A673 (cell line): ENCODE measurements at regions not wholly inside any gene's neighbourhood (a gene's known extent, or its start where the extent isn't known, plus 50 kb on each side); places are given as distances from the start of the nearest gene placed in this dataset.

Experiments used
- BruUV-seq: library from RNA; stranded (reverse); fragments of 400-500 nt; replicated peaks from 2 replicates; lab custom pipeline; 2021; lab: Mats Ljungman, UMichigan
- CTCF ChIA-PET: fragments of 300-600 bp; sonication (Branson Sonifier 250); formaldehyde crosslinking; loops from one replicate; lab custom pipeline; 2022; ENCODE audit warnings: antibody characterized with exemption; lab: Charles Lee
- POLR2A ChIA-PET: fragments of 300-600 bp; sonication (Branson Sonifier 250); formaldehyde crosslinking; loops from one replicate; lab custom pipeline; 2022; ENCODE audit warnings: antibody characterized with exemption; ENCODE audit not compliant: low non-redundant PET; lab: Charles Lee
- DNase-seq: peaks from one replicate; pipeline ENCODE4 v3.0.0-alpha.2; 2015; ENCODE audit warnings: low spot score
- H3K27ac ChIP-seq: fragments of 200-600 bp; sonication (generic); 2 replicates; pipeline ENCODE4 v1.5.1; 2016; ENCODE audit warnings: mixed run types, low read depth, mild to moderate bottlenecking, mixed read lengths, antibody characterized with exemption, low read length; ENCODE audit not compliant: poor library complexity, severe bottlenecking
- H3K27me3 ChIP-seq: fragments of 200-600 bp; sonication (generic); replicated peaks from 2 replicates; pipeline ENCODE4 v1.6.1; 2017; ENCODE audit warnings: mixed run types, low read depth, mild to moderate bottlenecking, mixed read lengths, antibody characterized with exemption, low read length; ENCODE audit not compliant: insufficient read depth, poor library complexity
- H3K36me3 ChIP-seq: fragments of 200-600 bp; sonication (generic); 2 replicates; pipeline ENCODE4 v1.6.1; 2016; ENCODE audit warnings: mixed run types, mild to moderate bottlenecking, mixed read lengths, antibody characterized with exemption, low read length; ENCODE audit not compliant: insufficient read depth, poor library complexity, severe bottlenecking
- H3K4me1 ChIP-seq: fragments of 200-600 bp; sonication (generic); 2 replicates; pipeline ENCODE4 v1.6.1; 2017; ENCODE audit warnings: mixed run types, mild to moderate bottlenecking, mixed read lengths, antibody characterized with exemption, low read length; ENCODE audit not compliant: insufficient read depth, poor library complexity, severe bottlenecking
- H3K4me3 ChIP-seq: fragments of 200-600 bp; sonication (generic); 2 replicates; pipeline ENCODE4 v1.5.1; 2016; ENCODE audit warnings: low read depth, mixed run types, mild to moderate bottlenecking, mixed read lengths, low read length; ENCODE audit not compliant: poor library complexity, severe bottlenecking
- H3K9me3 ChIP-seq: fragments of 200-600 bp; sonication (generic); 2 replicates; pipeline ENCODE4 v1.6.1; 2016; ENCODE audit warnings: mixed run types, low read depth, mild to moderate bottlenecking, mixed read lengths, antibody characterized with exemption, low read length; ENCODE audit not compliant: poor library complexity, severe bottlenecking
- CTCF ChIP-seq: fragments of 300-800, 200-600 bp; sonication (generic); conservative IDR thresholded peaks from 2 replicates; pipeline ENCODE4 v1.5.1; 2017; ENCODE audit warnings: low read depth, mild to moderate bottlenecking, antibody characterized with exemption, low read length, moderate library complexity, mixed read lengths
- EZH2 ChIP-seq: fragments of 200-600 bp; sonication (generic); IDR thresholded peaks from 2 replicates; pipeline ENCODE4 v1.6.1; 2017; ENCODE audit warnings: borderline replicate concordance, low read depth, mild to moderate bottlenecking, mixed read lengths, antibody characterized with exemption, low read length; ENCODE audit not compliant: poor library complexity, severe bottlenecking
- intact Hi-C: fragments of 100-400 bp; cut with micrococcal nuclease; formaldehyde crosslinking; loops from one replicate; pipeline ENCODE4 v1.10.0; 2022; ENCODE audit not compliant: unreplicated experiment

GRCh38 chr5:172585114-172585513, 55.9 kb upstream of the NEURL1B start:
- Histone ChIP-seq H3K4me3 (no peak overlapping the region), H3K27ac (no peak overlapping the region), H3K4me1 (no peaks in the 10 kb centered on the region), H3K27me3 (peaks cover 5% of the 10 kb centered on the region), H3K36me3 (no peaks in the 10 kb centered on the region), H3K9me3 (no peaks in the 10 kb centered on the region)
- ChIA-PET POLR2A (no interaction called here), CTCF (no interaction called here)
- BruUV-seq, result no TSS peak
- intact Hi-C loops, result no loop called here
- no peak for TF ChIP-seq CTCF
- no peak for DNase-seq

DNA sequence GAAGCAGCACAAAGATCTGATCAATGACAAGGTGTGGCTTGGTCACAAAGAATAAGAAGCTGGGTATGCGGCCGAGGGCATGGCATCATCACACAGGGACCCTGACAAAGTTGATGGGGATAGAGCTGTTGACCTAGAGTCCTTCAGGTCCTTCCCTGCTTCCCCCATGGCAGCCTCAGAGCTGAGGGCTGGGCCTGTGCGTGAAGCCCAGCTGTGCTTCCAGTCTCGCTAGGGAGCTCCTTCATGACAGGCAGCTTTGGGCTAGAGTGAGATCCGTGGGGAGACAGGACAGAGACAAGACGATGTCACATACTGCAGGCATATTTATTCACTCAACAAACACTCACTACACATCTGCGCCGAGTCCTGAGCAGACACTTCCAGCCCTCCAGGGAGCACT, 56.4 kb upstream of the NEURL1B start:
- H3K27ac ChIP-seq, result no peak overlapping the region
- DNase-seq, result no peak
- no peak overlapping the region for H3K4me3 ChIP-seq
- intact Hi-C loops, result no loop called here
- H3K27me3 ChIP-seq, result peaks cover 5% of the 10 kb centered on the region
- BruUV-seq, result no TSS peak
- H3K4me1 ChIP-seq, result no peaks in the 10 kb centered on the region
- H3K9me3 ChIP-seq, result no peaks in the 10 kb centered on the region
- TF ChIP-seq EZH2 (no peak), CTCF (no peak)
- H3K36me3 ChIP-seq, result no peaks in the 10 kb centered on the region
- CTCF ChIA-PET, result no interaction called here
- POLR2A ChIA-PET, result no interaction called here

DNA sequence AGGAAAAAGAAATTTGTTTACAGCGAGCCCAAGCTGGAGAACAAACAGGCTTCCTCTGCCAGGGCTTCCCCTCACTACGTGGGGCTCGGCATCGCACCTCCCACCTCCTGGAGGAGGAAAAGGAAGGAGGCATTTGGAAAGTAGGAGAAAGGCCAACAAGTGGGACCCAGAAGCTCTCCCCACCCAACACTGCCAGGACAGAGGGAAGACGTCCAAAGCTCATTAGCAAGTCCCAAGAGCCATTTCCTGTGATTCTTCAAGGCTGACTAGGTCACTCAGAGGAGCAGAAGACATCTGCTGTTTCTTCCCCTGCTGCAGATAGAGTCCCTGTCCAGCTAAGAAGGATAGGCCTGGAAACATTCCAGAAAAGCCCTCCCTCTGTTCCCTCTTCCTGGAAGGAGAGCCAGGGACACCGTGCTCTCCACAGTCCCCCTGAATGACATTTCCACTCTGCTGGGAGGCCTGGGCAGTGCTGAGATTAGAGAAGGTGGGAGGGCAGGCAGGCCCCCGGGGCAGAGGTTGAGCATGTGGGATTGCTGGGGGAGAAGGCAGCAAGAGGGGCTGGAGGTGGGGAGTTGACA, 57.0 kb upstream of the NEURL1B start:
- Histone ChIP-seq H3K9me3 (no peaks in the 10 kb centered on the region), H3K27ac (no peak overlapping the region), H3K27me3 (peaks cover 5% of the 10 kb centered on the region), H3K4me1 (no peaks in the 10 kb centered on the region), H3K36me3 (no peaks in the 10 kb centered on the region), H3K4me3 (no peak overlapping the region)
- intact Hi-C loops, result no loop called here
- no TSS peak for BruUV-seq
- TF ChIP-seq CTCF (no peak), EZH2 (no peak)
- CTCF ChIA-PET, result no interaction called here
- POLR2A ChIA-PET, result no interaction called here
- DNase-seq, result no peak
